Left lung (tissue), 4 donors: ENCODE measurements at regions not wholly inside any gene's neighbourhood (a gene's known extent, or its start where the extent isn't known, plus 50 kb on each side); places are given as distances from the start of the nearest gene placed in this dataset.

ENCODE experiments used
- ATAC-seq: fragments of 200-7000 bp; cut with Tn5 transposase; one replicate; pipeline ENCODE4 v1.9.1; 2020; ENCODE audit warnings: moderate library complexity
- DNase-seq, 4 donors: peaks; one replicate each; pipeline ENCODE4 v3.0.0-alpha.2; 2013 to 2020
- H3K27ac ChIP-seq, 2 donors: fragments of 200-600 bp; sonication (generic) in 1 of 2; one replicate each; pipeline versions ENCODE4 v1.5.0 to v1.8.0; 2020 to 2021
- H3K27me3 ChIP-seq, 2 donors: fragments of 200-600 bp; sonication (generic) in 1 of 2; one replicate each; pipeline versions ENCODE4 v1.5.0 to v1.8.0; 2020 to 2021
- H3K36me3 ChIP-seq, 2 donors: fragments of 200-600 bp; sonication (generic) in 1 of 2; one replicate each; pipeline versions ENCODE4 v1.5.0 to v1.8.0; 2020 to 2021
- H3K4me1 ChIP-seq, 2 donors: fragments of 200-600 bp; one replicate each; pipeline ENCODE4 v1.8.0; 2021
- H3K4me3 ChIP-seq, 2 donors: fragments of 200-600 bp; sonication (generic) in 1 of 2; one replicate each; pipeline versions ENCODE4 v1.5.0 to v1.8.0; 2020 to 2021; ENCODE audit warnings: mild to moderate bottlenecking in 1 of 2
- H3K9me3 ChIP-seq, 2 donors: fragments of 200-600 bp; sonication (generic) in 1 of 2; one replicate each; pipeline versions ENCODE4 v1.5.0 to v1.8.0; 2020 to 2021
- CTCF ChIP-seq, 2 donors: fragments of 200-600 bp; sonication (generic) in 1 of 2; IDR thresholded peaks; one replicate each; pipeline versions ENCODE4 v1.5.0 to v1.8.0; 2021; ENCODE audit warnings: antibody characterized with exemption in 2 of 2
- intact Hi-C, 2 donors: fragments of 100-400 bp; cut with DNase I; formaldehyde crosslinking; loops; one replicate each; pipeline versions ENCODE4 v1.11.2 to v1.14.2; 2022
- donor health status: DM: no; HTN: yes; CAD: no.
- donor health status: DM: no; HTN: no; CAD: no.

GRCh38 chr2:137837830-137838229 is 126.4 kb upstream of the HNMT start:
- Histone ChIP-seq H3K36me3 (no peaks in the 10 kb centered on the region), H3K27ac (no peak overlapping the region), H3K27me3 (no peaks in the 10 kb centered on the region), H3K9me3 (no peaks in the 10 kb centered on the region), H3K4me1 (no peaks in the 10 kb centered on the region), H3K4me3 (no peak overlapping the region)
- TF ChIP-seq CTCF (IDR thresholded peaks at IDR 0.05): no peak
- peak; percentile 75 for ATAC-seq
- peak in 1 of 4 donors; percentile 32 for DNase-seq
- intact Hi-C loops: no loop called here

GRCh38 chr2:137838255-137839092 is 125.8 kb upstream of the HNMT start:
- H3K27me3 ChIP-seq: no peaks in the 10 kb centered on the region
- no peaks in the 10 kb centered on the region for H3K4me1 ChIP-seq
- DNase-seq (peak in 2 of 4 donors; percentile 48 to 59), ATAC-seq (peak; percentile 91)
- H3K9me3 ChIP-seq: no peaks in the 10 kb centered on the region
- peak; percentile 43 to 51 for TF ChIP-seq CTCF (IDR thresholded peaks at IDR 0.05)
- H3K36me3 ChIP-seq: no peaks in the 10 kb centered on the region
- H3K4me3 ChIP-seq: no peak overlapping the region
- intact Hi-C loops: no loop called here
- no peak overlapping the region for H3K27ac ChIP-seq

DNA sequence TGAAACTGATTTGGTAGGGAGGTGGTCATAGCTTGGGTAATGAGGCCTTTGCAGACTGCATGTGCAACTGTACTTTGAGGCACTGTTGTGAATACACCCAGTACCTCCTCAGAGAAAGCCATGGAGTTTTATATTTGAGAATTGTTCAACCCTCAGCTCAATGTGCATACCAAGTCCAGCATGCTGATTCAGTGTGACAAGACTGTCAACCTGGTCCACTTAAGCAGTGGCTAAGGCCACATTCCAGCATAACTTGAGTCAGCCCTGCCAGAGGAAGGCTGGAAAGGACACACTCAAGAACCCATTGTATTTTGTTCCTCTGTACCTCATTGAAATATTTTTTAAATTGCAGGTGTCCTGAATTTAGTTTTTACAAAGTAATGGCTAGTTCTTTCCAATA is 121.8 kb upstream of the HNMT start:
- intact Hi-C loops: loop anchor here in 1 of 2 donors (10.0 kb wide), 1 partner anchor 368 kb away; no protein-coding TSS in a partner anchor
- no peaks in the 10 kb centered on the region for H3K36me3 ChIP-seq
- no peak for TF ChIP-seq CTCF (IDR thresholded peaks at IDR 0.05)
- DNase-seq (no peak), ATAC-seq (peak; percentile 85)
- no peak overlapping the region for H3K4me3 ChIP-seq
- H3K27ac ChIP-seq: no peak overlapping the region
- no peaks in the 10 kb centered on the region for H3K4me1 ChIP-seq
- no peaks in the 10 kb centered on the region for H3K9me3 ChIP-seq
- no peaks in the 10 kb centered on the region for H3K27me3 ChIP-seq

- no peaks in the 10 kb centered on the region for H3K4me1 ChIP-seq
- H3K36me3 ChIP-seq: no peaks in the 10 kb centered on the region
- H3K27ac ChIP-seq: no peak overlapping the region
- no peak for TF ChIP-seq CTCF (IDR thresholded peaks at IDR 0.05)
- no peaks in the 10 kb centered on the region for H3K9me3 ChIP-seq
- ATAC-seq (no peak), DNase-seq (no peak)
- intact Hi-C loops: loop anchor here in 1 of 2 donors (10.0 kb wide), 1 partner anchor 368 kb away; no protein-coding TSS in a partner anchor
- no peaks in the 10 kb centered on the region for H3K27me3 ChIP-seq
- H3K4me3 ChIP-seq: no peak overlapping the region
These were observed 121.3 kb upstream of the HNMT start for GRCh38 chr2:137842952-137843351.

DNA sequence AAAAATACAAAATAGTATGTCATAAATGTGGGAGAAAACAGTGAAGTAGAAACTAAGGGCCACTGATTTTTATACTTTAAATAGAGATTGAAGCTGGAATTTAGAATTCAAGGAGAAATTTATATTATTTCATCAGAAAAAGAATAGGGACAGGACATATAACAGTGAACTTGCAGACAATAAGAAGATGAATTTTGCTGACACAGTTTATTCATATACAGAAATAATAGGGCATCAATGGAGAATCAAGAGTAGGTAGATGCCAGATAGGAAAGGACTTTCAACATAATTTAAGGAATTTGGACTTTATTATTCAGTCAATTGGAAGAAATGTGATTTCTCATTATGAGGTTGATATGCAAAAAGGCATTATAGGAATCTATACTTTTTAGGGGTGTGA is 118.9 kb upstream of the HNMT start:
- ATAC-seq (no peak), DNase-seq (no peak)
- intact Hi-C loops: loop anchor here in 1 of 2 donors (10.0 kb wide), 1 partner anchor 371 kb away; no protein-coding TSS in a partner anchor
- Histone ChIP-seq H3K4me3 (no peak overlapping the region), H3K27me3 (no peaks in the 10 kb centered on the region), H3K9me3 (no peaks in the 10 kb centered on the region), H3K27ac (no peak overlapping the region), H3K4me1 (no peaks in the 10 kb centered on the region), H3K36me3 (no peaks in the 10 kb centered on the region)
- TF ChIP-seq CTCF (IDR thresholded peaks at IDR 0.05): no peak
